ENCODE measurements at regions not wholly inside any gene's neighbourhood (a gene's known extent, or its start where the extent isn't known, plus 50 kb on each side); places are given as distances from the start of the nearest gene placed in this dataset.

DNA sequence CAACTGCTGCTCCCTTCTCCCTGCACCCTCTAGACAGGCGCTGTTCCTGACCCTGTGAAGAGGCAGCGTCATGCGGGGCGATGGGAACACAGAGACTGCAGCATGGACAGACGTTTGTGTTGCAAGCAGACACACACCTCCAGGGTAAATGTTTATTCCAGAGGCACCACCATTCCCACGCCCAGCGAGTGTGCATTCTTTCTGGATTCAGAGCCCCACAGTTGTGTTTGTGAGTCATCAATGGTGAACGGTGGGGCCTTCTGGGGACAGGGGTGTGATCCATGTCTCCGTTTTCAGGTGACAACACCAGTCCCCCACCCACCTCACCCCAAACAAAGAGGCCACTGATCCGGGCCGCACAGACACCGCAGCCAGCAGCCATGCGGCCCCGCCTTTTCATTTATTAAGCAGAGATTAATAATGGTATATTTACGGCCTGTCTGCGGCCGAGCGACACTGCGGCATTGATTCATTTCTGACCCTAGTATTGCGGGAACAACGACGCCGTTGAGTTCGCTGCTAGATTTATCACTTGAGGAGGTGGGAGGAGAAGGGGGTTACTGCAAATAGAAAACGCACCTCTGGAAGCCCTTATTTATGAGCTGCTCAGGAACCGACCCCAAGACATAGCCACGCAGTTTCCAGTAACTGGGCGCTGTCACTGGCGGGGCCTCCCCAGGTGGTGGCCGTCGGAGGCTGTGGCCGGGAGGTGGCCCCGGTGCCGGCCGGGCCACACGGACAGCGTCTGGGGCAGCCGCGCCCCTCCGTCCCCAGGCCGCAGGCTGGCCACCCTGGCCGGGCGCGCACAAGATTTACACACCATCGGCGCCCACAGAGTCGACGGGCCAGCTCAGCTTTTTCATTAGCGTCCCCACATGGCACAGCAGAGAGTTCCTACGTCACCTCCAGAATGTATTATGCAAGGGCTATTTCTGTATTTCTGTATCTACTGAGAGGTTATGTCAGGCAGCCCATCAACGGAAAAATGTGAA is 367.6 kb downstream of the THBS2 start:
- DNase-seq (ENCODE audit: low read depth in 2 of 2, low spot score in 1 of 2): no peak

DNA sequence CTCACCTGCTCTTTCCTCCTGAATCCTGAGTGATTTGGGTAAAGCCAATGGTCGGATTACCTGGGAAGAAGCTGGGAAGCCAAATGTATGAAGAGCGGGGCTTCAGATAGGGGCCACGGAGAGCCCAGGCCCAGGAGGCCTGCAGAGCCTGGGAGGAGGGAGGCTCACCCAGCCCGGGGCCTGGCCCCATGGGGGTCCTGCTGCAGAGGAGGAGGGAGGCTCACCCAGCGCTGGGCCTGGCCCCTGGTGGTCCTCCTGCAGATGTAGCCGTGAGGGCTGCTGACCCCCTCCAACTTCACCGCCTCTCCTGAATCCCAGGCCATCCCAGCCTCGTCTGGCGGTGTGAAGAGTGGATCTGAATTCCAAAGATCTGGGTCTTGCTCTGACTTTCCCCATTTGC is 368.4 kb downstream of the THBS2 start:
- DNase-seq (ENCODE audit: low read depth in 2 of 2, low spot score in 1 of 2): no peak

DNA sequence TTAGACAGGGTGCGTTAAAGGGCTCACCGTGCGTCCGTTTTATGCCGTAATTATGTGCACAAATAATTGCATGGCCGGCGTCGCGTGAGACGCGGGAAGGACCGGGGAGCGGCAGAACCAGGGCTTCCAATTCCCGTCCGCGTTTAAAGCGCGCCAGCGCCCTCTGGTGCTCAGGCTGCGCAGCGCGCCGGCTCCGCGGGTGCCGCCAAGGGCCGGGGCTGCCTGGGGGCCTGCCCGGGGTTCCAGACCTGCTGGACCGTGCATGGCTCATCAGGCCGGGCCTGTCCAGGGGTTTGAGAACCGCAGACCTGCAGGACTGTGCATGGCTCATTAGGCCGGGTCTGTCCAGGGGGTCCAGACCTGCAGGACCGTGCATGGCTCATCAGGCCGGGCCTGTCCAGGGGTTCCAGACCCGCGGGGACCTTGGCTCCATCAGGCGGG is 369.0 kb downstream of the THBS2 start:
- peak; percentile 45 to 48 for DNase-seq (ENCODE audit: low read depth in 2 of 2, low spot score in 1 of 2)

DNA sequence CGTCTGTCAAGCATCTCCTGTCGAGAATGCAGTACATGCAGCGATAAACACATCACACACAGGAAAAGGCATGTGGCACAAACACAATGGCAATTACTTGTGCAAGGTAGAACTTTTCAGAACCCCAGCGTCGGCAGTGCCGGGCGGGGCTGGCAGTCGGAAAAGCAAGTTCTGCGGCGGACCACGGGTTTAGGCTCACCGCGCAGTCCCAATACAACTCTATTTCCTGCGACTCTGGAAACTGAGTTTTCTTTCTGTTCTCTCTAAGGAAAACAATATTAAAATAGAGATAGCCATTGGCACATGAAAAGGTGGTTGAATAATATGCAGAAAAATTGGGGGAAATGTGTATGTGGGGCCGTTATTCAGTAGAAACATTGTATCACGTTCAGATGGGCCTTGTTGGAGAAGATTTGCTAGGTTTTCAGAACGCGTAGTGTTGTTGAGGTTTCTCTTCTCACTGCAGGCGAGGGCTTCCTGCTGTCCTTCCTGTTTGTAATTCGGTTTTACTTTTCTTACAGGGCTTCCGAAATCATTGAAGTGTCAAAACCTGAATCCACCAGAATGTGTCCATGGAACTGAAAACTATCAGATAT is 369.5 kb downstream of the THBS2 start:
- no peak for DNase-seq (ENCODE audit: low read depth in 2 of 2, low spot score in 1 of 2)

DNA sequence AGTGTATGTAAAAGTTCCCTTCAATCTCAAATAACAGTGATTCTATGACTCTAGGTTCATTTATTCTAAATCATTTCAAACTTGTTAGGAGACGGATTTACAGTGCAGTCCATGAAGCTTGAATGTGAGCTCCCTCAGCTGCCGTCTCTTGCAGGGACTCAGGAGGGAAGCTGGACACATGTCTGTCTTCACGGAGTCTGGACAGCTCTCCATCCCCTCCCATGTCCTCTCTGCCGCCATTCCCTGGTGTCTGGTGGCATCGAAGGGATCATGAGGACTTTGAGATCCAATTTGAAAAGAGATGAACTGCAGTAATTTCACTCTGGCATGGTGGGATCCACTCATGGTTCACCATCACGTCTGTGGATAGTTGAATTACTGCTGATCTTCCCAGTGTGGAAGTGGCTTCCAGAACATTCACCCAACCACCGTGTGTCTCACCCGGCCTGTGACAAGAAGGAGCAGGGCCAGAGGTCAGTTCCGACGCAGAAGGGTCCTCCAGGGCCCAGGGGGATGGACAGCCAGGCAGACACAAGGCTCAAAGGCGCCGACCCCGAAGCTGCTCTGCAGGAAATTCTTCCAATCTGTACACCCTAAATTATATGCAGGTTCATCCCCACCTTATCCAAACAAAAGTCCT is 370.1 kb downstream of the THBS2 start:
- no peak for DNase-seq (ENCODE audit: low read depth in 2 of 2, low spot score in 1 of 2)

DNA sequence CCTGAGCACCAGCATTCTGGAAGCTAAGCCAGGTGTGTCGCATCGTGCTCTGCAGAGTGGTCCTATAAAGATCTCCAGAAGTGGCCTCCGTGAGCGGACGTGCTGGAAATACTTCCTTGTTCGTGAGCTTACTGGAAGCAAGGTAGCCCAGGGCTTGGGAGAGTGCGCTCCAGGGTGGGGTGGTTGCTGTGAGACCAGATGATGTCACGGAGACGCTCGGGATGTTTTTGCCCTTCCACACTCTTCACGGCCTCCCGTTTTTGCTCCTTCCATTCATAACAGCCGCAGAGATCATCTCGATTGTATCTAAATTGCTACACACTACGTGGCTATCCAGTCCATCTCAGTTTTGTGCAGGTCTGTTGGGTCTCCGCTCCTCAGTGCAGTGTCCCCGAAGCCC is 373.4 kb downstream of the THBS2 start:
- DNase-seq (ENCODE audit: low read depth in 2 of 2, low spot score in 1 of 2): no peak

DNA sequence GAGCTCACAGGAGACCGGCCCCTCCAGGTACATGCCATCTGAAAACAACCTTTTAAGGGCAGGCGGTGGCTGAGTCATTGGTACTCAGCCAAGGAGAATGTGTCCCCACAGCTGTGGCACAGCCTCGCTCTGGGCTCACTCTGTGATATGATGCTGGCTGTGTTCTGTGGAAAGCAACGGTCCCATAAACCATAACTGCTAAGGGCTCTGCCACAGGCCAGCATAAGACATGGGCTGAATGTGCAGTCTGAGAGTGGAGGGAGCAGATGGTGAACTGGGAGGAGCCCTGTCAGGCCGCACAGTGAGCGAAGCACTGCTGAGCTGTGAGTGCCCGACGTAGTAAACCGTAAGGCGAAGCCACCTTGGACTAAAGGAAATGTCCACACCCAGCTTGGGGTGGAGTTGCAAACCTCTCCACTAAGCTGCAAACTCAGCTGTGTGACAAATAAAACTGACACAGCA is 375.8 kb downstream of the THBS2 start:
- no peak for DNase-seq (ENCODE audit: low read depth in 2 of 2, low spot score in 1 of 2)

DNA sequence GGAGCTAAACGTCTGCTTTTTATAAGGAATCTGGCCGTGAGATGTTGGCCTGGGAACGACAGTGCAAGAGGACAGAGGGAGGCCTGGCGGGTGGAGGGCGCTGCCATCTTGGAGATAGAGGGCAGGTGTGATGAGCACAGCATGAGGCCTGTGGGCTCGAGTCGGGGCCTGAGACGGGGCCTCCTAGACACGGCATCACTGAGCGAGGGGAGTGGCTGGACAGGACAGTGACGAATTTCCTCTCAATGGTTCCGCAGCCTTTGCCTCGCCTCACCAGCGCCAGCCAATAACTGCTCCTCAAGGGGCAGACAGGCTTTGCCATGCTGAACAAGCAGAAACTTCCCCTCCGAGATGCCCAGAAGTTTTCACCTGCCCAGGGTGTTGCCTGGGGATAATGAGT is 376.7 kb downstream of the THBS2 start:
- DNase-seq (ENCODE audit: low read depth in 2 of 2, low spot score in 1 of 2): no peak

DNA sequence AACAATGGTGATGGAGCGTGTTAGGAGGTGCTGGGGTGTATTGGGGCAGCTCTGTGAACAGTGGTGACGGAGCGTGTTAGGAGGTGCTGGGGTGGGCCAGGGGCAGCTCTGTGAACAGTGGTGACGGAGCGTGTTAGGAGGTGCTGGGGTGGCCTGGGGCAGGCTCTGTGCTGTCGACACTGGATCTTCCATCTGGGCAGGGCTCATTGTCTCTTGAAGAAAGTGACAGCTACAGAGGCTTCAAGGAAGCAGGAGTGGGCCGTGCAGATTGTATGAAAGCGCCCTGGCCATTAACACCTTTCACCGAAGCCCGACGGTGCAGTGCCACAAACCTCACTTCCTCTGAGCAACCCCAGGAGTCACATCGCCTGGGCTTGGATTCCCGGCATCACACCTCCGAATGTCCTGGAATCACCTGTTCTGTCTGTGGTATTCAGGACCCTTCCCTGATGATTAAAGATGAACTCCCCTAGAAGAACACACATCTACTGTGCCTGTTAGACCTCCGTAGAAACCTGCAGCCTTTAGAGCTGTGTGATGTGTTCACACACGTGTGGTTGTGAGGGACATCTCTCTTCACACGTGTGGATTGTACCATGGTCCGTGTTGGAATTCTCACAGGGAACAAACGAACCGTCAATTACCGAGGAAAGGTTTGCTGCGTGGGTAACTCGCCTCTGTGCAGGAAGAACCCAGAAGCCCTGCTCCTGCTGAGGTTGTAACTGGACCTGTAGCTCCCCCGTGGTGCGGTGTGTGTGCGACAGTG is 377.7 kb downstream of the THBS2 start:
- DNase-seq (ENCODE audit: low read depth in 2 of 2, low spot score in 1 of 2): no peak

DNA sequence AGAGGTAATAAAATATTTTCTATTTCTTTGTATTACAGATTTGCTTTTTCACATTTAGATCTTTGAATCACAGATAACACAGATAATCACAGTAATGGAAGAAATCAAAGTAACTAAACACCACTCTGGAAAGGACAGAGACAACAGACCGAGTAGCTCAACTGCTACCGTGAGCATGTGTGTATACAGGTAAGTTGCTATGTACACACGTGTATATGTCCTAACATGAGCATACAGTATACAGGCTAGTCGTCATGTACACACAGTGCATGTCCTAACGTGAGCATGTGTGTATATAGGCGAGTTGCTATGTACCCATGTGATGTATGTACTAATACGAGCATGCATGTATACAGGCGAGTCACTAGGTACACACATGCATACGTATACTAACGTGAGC is 379.0 kb downstream of the THBS2 start:
- no peak for DNase-seq (ENCODE audit: low read depth in 2 of 2, low spot score in 1 of 2)

DNA sequence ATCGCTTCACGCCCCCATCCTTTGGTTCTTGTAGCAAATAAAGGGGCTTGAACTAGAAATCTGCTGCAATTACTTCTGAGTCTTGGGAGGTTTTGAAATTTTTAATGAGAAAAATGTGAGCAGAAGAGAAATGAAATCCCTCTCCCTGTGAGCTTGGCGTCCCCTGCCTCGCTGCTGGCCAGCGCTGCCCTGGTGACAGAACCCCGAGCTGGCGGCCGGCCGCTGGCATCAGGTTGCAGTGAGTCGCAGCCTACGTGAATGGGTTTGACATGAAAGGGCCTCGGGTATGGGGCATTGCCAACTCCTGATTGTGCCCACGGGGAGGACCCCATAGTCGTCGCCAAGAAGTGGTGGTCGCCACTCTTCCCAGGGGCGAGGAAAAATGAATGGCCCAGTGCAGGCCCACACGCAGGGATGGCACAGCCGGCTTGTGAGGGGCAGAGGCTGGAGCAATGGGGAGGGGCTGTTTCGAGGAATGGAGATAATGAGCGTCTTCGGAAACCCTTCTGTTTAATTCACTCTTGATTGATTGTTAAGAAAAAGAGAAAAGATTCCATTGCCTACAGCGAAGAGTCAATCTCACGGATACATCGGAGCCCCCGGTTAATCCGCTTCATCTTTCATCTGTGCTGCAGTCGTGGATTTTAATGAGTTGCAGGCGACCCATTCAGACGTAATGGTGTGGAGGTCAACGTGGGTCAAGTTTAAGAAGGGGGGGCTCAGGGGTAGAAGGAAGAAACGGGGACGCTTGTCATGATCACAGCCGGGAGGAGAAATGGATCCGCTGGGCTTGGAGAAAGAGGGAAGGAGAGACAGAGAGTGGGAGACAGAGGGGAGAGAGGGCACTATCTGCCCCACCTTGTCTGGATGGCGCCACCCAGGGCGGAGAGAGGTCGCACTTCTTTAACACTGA is 380.1 kb downstream of the THBS2 start:
- DNase-seq (ENCODE audit: low read depth in 2 of 2, low spot score in 1 of 2): no peak

DNA sequence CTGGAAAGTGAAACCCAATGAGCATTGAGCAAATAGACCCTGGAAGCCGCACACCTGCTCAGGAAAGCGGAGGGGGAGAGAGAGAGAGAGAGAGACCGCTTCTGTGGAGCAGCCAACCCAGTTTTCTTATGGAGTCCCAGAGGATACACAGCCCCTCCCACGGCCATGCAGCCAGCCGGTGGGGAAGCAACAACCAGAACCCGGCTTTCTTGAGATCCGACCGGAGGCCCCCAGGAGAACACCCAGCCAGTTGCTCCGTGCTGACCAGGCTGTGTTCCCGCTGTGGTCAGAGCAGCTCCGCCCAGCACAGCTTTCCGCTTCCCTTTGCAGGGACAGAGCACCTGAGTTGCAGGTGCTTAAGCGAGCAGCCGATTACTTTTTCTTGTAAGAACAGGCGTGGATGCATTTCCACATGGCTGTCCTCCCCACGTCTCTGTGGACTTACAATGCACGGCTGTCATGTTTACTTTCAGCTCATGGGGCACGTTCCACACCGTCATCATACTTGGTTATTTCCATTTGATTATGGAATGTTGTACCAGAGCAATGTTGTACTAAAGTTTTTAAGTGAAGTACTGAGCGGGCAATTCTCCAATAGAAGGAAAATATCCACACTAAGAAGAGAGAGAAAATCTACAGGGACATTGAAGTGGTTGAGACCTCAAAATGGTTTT is 381.9 kb downstream of the THBS2 start:
- no peak for DNase-seq (ENCODE audit: low read depth in 2 of 2, low spot score in 1 of 2)

DNA sequence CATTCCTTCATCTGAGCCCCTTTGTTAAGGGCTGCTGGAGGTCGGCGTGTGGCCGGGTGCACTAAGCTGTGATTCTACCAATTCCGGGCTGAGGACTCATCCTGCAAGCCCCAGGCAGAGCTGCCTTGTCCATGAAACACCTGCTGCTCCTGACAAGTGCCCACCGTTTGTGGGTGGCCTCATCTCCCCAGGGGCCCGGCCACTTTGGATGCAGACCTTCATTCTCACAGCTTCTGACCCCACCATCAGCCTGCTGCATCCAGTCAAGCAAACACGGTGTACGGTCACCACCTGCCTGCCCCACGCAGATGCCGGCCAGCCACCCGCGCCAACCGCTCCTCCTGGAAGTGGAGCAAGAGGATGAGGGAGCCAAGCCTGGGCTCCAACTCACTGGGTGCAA is 382.7 kb downstream of the THBS2 start:
- DNase-seq (ENCODE audit: low read depth in 2 of 2, low spot score in 1 of 2): no peak

DNA sequence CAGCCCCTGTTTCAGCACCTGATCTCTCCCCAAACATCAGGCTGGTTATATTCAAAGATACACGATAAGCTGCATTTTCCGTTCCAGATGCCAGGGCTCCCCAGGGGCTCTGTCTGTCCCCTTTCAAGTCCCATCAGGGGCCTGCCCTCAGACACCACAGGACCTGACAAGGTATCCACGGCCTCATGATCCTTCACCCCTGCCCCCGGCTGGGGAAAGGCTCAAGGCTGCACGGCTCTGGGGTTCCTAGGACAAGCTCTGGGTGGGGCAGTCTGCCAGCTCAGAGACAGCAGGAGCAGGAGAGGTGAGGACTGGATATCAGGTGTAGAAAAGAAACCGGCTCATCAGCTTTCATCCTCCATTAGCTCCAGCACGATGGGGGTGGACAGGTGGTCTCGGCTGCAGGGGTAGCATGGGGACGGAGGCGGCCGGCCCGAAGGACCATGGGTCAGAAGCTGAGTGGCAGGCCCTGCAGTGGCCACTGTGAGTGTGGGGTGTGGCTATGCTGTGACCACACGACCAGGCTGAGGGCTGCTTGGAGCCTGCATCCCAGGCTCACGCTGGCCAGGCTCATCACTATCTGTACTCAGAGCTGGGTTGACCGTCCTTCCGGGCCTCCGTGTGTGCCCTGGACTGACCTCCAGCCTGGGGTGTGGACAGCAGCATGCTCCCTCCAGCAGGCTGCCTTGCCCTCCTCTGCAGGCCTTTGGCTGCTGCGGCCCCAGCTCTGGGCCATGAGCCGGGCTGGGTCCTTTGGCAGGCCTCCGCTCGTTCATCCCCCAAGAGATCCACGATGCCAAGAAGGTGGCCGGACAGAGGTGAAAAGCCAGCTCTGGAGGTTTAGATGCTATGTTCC is 386.2 kb downstream of the THBS2 start:
- DNase-seq (ENCODE audit: low read depth in 2 of 2, low spot score in 1 of 2): no peak

DNA sequence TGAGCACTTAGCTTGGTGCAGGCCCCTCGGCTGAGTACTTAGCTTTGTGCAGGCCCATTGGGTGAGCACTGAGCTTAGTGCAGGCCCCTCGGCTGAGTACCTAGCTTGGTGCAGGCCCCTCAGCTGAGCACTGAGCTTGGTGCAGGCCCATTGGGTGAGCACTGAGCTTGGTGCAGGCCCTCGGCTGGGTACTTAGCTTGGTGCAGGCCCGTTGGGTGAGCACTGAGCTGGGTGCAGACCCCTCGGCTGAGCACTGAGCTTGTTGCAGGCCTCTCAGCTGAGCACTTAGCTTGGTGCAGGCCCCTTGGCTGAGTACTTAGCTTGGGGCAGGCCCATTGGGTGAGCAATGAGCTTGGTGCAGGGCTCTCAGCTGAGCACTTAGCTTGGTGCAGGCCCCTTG is 387.1 kb downstream of the THBS2 start:
- DNase-seq (ENCODE audit: low read depth in 2 of 2, low spot score in 1 of 2): no peak

DNA sequence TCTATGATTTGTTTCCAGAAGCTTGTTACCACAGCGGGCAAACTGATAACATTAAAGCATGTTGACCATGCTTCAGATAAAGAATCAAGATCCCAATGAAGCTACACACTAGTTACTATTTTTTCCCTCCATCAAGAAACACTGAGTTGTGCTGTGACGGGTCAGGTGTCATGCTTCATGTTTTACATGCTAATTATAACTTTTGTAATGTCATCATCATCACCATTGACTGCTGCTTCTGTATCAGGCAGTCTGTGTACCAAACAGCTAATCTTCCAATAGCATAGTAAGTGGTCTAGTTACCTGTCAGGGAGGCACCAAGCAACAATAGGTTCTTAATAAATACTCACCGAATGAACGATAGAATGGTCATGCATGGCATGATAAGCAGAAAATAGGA is 388.1 kb downstream of the THBS2 start:
- no peak for DNase-seq (ENCODE audit: low read depth in 2 of 2, low spot score in 1 of 2)

DNA sequence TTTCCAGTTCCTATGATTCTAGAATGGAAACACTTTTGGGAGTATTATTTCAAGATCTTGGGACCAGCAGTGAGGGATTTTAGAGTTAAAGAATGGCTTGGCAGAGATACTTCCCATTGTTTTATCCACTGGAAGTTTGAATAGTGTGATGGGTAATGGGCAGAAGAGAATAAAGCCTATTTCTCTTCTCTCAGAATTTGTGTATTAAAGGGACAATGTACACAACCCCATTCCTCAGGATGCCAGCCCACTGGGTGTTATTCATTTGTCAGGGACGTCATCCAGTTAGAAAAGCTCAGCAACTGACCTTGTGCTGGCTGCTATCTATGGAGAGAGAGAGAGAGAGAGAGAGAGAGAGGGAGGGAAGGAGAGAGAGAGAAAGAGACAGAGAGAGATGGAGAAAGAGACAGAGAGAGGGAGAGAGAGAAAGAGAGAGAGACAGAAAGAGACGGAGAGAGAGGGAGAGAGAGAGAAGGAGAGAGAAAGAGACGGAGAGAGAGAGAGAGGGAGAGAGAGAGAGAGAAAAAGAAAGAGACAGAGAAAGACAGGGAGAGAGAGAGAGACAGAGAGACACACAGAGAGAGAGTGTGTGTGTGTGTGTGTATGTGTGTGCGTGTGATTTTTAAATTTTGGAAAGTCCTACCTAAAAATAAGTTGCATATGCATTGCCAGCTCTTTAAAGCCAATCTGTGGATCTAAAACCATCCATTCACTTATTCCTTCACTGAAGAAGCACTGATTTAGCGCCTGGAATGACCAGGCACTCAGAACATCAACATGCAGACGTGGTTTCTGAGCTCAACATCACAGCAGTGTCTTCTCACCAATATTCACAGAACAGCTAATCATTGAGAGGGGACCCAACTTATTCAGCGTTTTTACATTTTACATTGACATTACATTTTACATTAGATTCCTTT is 388.8 kb downstream of the THBS2 start:
- no peak for DNase-seq (ENCODE audit: low read depth in 2 of 2, low spot score in 1 of 2)

DNA sequence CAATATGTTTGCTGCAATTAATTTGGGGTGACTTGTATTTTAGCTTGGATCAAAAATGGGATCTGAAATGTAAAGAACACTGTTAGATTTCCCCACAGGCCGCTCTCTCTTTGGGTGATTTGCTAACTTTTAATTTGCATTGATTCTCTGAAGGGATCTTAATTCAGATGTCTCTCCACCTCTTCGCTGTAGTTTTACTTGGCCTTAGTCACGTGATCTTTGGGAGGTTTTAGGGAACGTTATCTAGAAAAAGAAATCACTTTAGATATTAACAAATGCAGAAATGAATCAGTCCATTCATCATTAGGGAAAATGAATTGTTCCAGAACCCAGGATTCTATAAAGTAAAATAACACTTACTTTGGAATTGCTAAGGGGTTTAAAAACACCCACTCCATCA is 390.2 kb downstream of the THBS2 start:
- no peak for DNase-seq (ENCODE audit: low read depth in 2 of 2, low spot score in 1 of 2)

Measured in stimulated activated CD8-positive, alpha-beta memory T cell treated with anti-CD3 and anti-CD28 coated beads, Interleukin-4, amount 100 ng/mL, for 4 hours (primary cell).